LHCN-M2 (cell line): ENCODE measurements at regions not wholly inside any gene's neighbourhood (a gene's known extent, or its start where the extent isn't known, plus 50 kb on each side); places are given as distances from the start of the nearest gene placed in this dataset.
"Not testable (repeated sequence)": the region's sequence is repeated elsewhere in the genome, so short reads cannot be mapped to it uniquely, and the experiment has no call there.

ENCODE experiments used
- DNase-seq: peaks from one replicate; pipeline ENCODE4 v3.0.0-alpha.2; 2012; ENCODE audit warnings: low read depth

GRCh38 chr6:121867095-121867494 lies 431.6 kb downstream of the GJA1 start:
- DNase-seq, result peak; percentile 38

GRCh38 chr6:121868206-121868605 lies 432.8 kb downstream of the GJA1 start:
- DNase-seq, result no peak

DNA sequence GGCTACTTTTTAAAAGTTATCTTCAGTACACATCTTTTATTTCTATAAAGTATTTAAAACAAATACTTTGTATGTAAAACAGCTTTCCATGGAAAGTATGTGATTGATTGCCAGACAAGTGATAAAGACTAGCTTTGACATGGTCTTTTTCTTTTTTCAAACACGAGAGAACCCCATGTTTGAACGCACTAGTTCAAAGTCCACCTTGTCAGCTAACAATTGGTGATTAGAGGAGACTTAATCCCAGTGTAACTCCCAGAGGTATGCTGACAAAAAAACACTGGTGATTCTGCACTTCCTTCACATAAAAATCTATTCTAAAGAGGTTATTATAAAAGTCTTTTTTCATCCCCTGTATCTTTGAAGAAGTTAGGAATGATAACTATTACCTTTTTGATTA lies 438.1 kb downstream of the GJA1 start:
- no peak for DNase-seq

GRCh38 chr6:121876721-121877120 lies 441.3 kb downstream of the GJA1 start:
- DNase-seq, result no peak

DNA sequence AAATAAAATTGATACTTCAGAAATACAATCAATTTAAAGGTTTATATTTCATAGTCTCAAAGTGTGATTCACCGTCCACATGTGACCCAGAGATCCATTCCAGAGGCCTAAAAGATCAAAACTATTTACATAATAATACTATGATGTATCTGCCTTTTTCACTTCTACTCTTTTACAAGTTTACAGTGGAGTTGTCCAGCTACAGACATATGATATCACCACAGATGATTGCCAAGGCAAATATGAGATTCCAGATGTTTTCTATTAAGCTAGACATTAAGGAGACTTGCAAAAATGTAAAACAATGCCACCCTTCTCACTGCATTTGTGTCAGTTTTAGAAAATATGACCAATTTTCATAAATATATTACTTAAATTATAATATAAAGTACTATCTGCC lies 443.7 kb downstream of the GJA1 start:
- peak; percentile 55 for DNase-seq

- peak; percentile 46 for DNase-seq
Observed at GRCh38 chr6:121880831-121881230, 445.4 kb downstream of the GJA1 start.

- DNase-seq, result peak; percentile 96
Observed at GRCh38 chr6:121881974-121882667, 446.7 kb downstream of the GJA1 start.

DNA sequence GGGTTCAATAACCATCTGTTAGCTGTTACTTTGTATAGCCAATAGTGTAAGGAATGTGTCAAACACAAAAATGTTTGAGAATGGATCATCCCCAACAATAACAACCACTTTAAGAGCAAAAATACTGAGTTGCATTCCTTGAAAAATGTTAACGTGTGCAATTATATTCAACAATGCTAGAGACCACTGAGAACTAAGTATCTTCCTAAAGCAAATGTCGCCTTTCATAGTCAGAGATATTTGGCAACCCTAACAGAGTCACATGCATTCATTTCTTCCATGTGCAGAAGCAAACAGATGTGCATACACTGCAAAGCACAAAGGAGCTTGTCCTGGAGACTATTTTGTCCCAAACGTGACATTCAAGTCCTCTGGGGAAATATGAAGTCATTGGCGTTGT lies 448.6 kb downstream of the GJA1 start:
- no peak for DNase-seq

DNA sequence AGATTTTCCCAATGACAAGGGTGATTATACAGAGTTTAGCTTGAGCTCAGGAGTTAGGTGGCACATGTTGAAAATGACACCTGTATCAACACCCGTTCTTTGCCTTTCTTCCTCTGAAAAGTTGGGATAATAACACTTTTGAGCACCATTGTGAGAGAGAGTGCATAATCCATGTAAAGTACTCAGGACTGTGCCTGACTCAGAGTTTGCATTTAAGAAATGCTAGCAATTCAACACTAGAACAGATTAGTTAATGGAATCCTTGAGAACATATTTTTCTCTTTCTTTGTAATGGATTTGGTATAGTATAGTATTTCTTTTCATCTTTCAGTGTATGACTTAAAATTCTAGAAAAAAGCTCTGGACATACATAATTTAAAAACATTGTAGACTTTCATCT lies 449.2 kb downstream of the GJA1 start:
- DNase-seq, result no peak

DNA sequence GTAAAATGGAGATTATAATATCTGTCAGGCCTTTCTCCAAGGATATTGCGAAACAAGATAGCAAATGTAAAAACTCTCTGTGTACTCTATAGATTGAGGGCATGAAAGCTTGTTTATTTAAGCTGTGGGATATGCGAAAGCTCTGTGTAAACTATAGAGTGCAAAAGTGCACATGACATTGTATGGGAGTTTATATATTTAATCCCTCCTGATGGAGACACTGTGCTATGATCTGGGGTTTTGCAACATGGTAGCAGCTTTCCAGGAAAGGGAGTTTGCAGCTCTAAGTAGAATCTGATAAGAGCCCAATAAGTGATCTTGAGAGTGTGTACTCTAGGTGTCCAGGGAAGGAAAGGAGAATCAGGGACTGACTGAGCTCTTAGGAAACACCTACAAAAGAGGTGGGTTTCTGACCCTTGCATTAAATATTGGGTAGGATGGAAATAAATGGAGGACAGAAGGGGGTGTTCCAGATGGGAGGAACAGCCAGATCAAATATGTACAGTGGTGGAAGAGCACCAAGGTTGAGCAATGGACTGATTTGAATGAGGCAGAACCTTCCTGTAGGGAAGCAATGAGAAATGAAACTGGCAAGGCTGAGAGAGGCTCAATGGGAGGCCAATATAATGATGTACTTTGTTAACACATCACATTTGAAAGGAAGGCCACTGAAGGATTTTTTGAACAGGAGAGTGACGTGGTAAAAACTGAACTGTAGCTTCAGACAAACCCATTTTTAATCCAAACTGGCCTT lies 450.1 kb downstream of the GJA1 start:
- no peak for DNase-seq

DNA sequence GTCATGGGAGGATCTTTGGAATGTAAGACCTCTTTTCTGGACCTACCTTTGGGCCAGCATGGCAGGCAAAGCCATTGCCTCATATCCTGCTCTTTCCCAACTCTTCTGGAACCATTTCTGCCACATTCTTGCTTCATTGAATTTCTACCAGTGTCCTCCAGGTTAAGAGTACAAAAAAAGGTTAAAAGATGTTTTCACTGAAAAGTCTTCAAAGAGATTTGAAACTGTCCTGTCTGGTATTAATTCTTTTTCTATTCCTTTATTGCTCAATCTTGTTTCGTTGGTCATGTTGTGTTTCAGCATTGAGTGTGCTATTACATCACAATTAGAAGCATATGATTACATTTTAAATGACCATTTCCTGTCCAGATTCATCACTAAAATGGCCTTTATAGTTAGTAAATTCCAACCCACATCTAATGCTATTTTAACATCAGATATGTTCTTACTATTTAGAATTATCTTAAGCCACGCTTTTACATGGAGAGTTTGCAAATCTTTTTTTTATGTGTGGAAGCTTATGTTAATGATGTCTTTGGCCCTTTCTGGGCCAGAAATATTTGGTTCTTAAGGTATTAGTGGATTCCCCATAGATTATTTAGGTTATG lies 450.9 kb downstream of the GJA1 start:
- DNase-seq, result peak; percentile 15

GRCh38 chr6:121887724-121888123 lies 452.3 kb downstream of the GJA1 start:
- DNase-seq, result no peak

DNA sequence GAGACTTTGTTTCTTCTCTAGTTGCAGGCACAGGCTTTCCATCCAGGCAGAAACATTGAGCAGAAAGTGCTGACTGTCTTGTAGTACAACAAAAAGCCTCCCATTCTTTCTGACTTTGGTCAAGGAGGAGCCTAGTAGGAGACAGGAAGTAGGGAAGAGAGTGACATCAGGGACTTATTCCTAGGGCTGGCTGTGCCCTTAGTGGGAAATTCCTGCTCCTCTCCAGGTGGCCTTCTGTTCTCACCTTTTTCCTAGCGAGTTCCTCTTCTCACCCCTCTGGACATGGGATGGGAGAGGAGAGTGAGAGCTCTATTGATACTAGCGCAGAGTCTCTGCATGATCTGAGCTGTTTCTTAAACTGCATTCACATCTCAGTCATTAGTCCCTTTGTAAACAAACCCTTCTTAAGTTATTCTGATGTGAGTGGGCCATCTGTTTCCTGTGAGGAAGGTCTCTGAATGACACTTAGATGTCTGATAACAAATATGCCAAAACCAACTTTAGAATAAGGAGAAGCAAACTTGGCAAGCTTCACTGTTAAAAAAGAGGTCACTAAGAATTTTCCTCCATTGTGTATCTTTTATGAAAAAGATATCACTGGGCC lies 455.0 kb downstream of the GJA1 start:
- no peak for DNase-seq

DNA sequence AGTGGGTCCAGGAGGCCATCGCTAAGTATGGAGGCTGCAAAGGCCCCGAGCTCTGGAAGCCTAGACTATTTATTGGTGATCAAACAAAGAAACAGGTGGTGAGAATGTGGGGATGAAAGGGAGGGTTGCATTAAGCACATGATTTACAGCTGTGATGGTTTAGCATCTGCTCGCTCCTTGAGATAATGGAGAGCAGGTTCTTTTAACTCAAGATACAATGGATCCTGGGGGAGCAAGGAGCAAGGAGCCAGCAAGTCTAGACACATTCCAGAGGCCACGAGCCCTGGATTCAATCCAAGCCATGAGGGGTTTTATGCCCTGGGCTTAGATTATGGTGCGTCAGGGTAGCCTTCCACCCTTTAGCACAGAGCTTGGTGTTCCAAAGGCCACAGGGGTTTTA lies 460.3 kb downstream of the GJA1 start:
- not testable (repeated sequence) for DNase-seq

DNA sequence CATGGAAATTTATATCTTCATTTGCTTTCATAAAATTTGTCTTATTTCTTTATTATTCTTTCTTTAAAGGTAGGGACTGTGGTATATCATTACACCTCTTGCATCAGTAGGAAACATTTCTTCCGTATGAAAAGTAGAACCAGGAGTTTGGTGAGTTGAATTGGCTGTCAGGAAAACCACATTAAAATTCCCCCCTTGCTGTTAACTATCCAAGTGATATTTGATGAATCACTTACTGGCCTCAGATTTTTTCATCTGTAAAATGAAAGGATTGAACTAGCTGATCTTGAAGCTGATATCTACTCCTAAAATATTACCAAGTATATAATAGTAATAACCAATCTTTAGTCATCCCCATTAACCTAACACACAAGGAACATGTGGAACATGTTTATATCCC lies 460.9 kb downstream of the GJA1 start:
- no peak for DNase-seq

DNA sequence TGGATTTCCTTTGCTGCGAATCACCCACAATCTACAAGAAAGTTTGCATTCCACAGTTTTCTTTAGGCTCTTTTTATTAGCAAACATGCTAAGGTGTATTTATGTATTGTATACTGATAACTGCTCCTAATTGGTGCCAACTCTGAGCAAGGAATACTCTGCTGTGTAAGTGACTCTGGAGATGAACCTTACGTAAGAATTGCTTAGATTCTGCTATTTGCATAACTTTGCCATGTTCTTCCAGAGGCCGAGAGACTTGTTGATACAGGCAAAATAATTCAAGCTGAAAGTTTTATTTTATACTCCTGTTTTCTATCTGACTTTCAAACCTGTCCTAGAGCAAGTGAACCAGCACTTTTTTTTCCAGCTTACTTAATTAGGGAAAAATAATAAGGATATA lies 461.3 kb downstream of the GJA1 start:
- DNase-seq, result no peak

GRCh38 chr6:121897337-121897760 lies 461.9 kb downstream of the GJA1 start:
- DNase-seq, result no peak

DNA sequence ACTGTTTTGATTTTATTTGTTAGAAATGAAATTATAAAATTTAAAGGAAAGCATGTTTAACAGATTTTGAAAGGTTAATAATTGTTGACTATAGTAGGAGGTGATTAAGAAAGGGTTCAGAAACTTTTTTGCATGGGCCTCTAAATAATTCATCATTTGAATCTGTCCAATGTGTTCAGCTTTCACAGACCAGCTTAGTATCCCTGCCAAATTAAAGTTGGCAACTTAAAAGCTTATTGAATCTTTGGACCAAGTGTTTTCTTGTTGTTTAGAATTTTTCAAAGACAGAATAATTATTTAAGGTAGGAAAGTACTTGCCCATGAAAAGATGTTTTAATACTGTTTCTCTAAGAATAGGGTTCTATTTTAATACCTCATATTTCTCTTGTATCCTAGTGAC lies 466.0 kb downstream of the GJA1 start:
- no peak for DNase-seq

GRCh38 chr6:121904559-121904958 lies 469.1 kb downstream of the GJA1 start:
- DNase-seq, result no peak

DNA sequence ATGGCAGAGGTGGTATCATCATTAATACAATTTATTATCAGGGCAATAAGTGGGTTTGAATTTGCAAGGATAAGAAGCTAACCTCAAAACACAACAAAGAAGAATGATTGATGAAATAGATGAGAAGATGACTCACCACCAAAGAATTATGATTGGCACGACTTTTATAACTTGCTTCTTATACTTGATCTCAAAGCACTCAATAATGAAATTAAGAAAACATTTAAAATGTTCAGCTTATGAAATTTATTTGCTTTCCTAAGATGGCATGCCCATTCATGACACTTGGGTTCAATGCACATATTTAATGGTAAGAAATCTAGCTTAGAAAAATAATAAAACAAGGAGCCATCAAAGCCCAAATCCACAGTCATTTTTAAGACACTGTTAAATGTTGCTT lies 477.5 kb downstream of the GJA1 start:
- peak; percentile 15 for DNase-seq

GRCh38 chr6:121917263-121917829 lies 481.9 kb downstream of the GJA1 start:
- DNase-seq, result no peak
